Stimulated activated CD8-positive, alpha-beta memory T cell treated with anti-CD3 and anti-CD28 coated beads, Interleukin-12 subunit alpha, Interleukin-12 subunit beta, amount 100 ng/mL, for 24 hours (primary cell): ENCODE measurements at regions not wholly inside any gene's neighbourhood (a gene's known extent, or its start where the extent isn't known, plus 50 kb on each side); places are given as distances from the start of the nearest gene placed in this dataset.
"Not testable (repeated sequence)": the region's sequence is repeated elsewhere in the genome, so short reads cannot be mapped to it uniquely, and the experiment has no call there.

Experiments used
- DNase-seq: peaks from one replicate; pipeline ENCODE4 v3.0.0-alpha.2; 2020; ENCODE audit errors: extremely low read depth

DNA sequence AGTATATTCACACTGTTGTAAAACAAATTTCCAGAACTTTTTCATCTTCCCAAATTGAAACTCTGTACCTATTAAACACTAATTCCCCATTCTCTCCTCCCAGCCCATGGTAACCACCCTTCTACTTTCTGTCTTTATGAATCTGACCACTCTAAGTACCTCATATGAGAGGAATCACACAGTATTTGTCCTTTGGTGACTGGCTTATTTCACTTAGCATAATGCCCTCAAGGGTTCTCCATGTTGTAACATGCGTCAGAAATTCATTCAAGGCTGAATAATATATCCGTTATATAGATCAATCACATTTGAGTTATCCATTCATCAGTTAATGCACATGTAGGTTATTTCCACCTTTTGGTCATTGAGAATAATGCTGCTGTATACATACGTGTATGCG is 162.2 kb downstream of the GOSR1 start:
- not testable (repeated sequence) for DNase-seq

DNA sequence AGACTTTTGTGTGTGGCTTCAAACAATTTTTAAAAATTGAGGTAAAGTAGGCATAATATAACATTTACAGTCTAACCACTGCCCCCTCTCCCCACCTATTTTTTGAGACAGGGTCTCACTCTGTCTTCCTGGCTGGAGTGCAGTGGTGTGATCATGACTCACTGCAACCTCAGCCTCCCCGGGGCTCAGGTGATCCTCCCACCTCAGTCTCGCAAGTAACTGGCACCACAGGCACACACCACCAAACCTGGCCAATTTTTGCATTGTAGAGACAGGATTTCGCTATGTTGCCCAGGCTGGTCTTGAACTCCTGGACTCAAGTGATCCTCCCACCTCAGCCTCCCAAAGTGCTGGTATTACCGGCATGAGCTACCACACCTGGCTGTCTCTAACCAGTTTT is 161.8 kb downstream of the GOSR1 start:
- DNase-seq, result not testable (repeated sequence)

- not testable (repeated sequence) for DNase-seq
Observed at GRCh38 chr17:30631651-30632050, 154.4 kb downstream of the GOSR1 start.

DNA sequence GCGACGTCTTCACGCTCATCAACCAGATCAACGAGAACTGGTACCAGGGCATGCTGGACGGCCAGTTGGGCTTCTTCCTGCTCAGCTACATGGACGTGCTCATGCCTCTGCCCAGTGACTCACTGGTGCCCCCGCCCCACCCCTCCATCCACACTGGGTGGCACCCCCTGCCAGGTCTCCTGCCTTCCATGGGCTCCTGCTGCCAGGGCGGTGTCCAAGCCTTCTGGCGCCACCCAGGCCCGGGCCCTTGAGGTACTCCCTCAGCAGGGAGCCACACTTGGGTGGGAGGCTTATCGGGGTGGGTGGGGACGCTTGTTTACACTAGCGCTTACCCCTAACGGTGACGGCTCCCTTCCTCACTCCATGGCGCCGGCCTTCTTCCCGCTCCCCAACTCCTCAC is 148.2 kb downstream of the GOSR1 start:
- DNase-seq, result not testable (repeated sequence)

DNA sequence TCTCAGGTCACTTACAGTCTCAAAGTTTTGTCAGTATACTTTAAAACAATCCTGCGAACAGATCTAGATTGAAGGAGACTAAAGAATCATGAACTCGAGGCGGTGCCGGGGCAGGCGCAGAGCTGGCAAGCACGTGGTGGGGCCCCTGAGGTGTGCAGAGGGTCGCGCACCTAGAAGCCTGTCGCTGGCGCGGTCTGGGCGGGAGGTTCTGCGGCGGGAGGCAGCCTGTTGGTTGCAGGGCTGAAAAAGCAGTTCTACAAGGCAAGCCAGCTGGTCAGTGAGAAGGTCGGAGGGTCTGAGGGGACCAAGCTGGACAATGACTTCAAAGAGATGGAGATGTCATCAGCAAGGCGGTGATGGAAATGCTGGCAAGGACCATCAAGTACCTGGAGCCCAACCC is 147.0 kb downstream of the GOSR1 start:
- DNase-seq, result not testable (repeated sequence)

DNA sequence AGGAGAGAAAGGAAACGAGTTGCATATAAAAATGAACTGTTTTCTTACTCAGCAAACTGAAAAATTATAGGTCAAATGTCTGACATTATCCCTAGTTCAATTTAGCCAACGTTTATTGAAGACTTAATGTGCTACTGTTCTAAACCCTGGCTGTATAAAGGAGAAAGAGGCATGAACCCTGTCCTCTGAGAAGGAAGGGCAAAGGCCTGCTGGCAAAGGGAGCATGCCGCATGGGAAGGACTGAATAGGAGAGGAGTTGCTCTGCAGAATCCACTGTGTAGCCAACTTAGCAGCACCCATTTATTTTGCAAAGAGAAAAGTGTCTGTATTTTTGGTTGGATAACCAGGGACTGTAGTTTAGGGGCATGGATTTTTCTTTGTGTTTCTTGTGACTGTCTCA is 132.5 kb downstream of the GOSR1 start:
- not testable (repeated sequence) for DNase-seq

DNA sequence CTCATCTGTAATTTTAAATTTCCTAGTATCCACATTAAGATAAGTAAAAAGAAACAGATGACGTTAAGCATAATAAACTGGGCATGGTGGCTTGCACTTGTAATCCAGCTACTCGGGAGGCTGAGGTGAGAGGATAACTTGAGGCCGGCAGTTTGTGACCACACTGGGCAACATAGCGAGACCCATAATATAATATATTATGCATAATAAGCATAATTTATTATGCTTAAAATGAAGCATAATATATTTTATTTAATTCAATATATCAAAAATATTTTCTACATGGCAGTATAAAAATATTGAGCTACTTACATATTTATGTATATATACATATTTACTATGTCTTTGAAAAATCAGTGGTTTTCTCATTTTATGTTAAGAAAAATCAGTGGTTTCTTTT is 128.3 kb downstream of the GOSR1 start:
- DNase-seq, result no peak

DNA sequence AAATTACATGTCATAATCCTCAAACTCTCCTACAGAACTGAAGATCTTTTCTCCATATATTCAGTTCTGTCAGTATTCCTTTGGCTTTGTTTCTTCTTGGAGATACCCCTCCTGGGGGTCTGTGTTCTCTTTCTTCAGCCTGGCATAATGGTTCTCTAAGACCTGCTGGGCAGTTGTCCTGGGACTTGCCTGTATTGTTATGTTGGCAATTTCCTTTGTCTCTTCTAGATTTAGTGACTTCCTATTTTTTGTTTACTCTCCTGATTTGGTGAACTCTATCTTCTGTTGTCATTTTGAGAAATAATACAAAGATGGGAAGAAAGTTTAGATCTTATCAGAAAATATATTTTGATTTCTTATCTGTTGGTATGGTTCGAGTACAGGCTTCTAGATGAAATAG is 127.8 kb downstream of the GOSR1 start:
- no peak for DNase-seq

GRCh38 chr17:30602396-30602795 is 125.2 kb downstream of the GOSR1 start:
- not testable (repeated sequence) for DNase-seq

DNA sequence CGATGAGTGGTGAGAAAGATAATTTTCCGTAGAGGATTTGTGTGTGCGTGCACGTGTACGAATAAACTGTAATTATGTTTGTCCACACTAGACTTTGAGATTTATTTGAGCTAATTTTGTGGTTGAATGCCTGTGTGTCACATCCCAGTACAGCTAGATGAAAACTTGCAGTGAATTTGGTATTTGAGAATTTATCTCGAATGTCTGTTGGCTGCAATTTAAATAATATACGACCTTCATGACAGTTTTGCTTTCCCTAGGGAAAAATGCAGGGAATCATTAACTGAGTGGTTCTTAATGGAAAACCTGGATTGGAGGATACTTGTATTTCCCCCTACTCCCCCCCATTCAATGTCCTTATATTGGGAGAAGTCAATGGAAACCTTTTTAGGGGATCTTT is 124.8 kb downstream of the GOSR1 start:
- DNase-seq, result not testable (repeated sequence)

DNA sequence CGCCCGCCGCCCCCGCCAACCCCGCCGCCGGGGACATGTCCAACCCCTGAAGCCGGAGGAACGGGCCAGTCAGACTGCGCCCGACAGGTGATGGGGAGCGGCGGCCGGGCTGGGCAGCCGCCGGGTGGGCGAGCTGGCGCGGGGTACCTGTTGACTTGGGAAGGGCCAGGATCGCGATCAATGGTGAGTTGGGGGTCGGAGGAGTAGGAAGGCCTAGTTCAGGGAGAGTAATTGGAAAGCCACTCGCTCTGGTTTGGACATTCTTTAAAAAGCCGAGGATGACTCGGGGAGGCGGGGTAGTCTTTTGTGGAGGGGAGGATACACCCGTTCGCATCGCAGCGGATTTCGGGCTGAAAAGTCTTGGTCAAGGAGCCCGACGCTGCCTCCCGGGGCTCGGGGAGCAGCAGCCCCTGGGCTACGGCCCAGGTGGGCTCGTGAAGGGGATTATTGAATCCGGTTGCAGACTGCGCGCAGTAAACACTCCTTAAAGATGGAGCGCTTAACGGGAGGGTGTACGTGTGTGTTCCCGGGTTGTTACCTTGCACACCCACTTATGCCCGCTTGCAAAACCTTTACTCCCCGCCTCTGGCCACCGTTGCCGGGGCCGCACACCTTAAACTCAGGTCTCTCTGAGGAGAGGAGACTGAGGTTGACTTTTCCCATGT is 123.8 kb downstream of the GOSR1 start:
- no peak for DNase-seq

- peak; percentile 25 for DNase-seq
Observed at GRCh38 chr17:30600060-30600829, 123.0 kb downstream of the GOSR1 start.

- no peak for DNase-seq
Observed at GRCh38 chr17:30599428-30600059, 122.3 kb downstream of the GOSR1 start.

- DNase-seq, result no peak
Observed at GRCh38 chr17:30597776-30598288, 120.6 kb downstream of the GOSR1 start.

DNA sequence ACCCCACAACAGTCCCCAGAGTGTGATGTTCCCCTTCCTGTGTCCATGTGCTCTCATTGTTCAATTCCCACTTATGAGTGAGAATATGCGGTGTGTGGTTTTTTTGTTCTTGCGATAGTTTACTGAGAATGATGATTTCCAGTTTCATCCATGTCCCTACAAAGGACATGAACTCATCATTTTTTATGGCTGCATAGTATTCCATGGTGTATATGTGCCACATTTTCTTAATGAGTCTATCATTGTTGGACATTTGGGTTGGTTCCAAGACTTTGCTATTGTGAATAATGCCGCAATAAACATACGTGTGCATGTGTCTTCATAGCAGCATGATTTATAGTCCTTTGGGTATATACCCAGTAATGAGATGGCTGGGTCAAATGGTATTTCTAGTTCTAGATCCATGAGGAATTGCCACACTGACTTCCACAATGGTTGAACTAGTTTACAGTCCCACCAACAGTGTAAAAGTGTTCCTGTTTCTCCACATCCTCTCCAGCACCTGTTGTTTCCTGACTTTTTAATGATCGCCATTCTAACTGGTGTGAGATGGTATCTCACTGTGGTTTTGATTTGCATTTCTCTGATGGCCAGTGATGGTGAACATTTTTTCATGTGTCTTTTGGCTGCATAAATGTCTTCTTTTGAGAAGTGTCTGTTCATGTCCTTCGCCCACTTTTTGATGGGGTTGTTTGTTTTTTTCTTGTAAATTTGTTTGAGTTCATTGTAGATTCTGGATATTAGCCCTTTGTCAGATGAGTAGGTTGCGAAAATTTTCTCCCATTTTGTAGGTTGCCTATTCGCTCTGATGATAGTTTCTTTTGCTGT is 120.0 kb downstream of the GOSR1 start:
- not testable (repeated sequence) for DNase-seq

GRCh38 chr17:30594953-30595371 is 117.8 kb downstream of the GOSR1 start:
- not testable (repeated sequence) for DNase-seq

GRCh38 chr17:30594223-30594952 is 117.2 kb downstream of the GOSR1 start:
- no peak for DNase-seq

- DNase-seq, result no peak
Observed at GRCh38 chr17:30590081-30590733, 113.0 kb downstream of the GOSR1 start.

- DNase-seq, result no peak
Observed at GRCh38 chr17:30589431-30589830, 112.2 kb downstream of the GOSR1 start.

GRCh38 chr17:30588798-30589247 is 111.6 kb downstream of the GOSR1 start:
- DNase-seq, result no peak
